Lower leg skin (tissue), 3 donors: ENCODE measurements at regions not wholly inside any gene's neighbourhood (a gene's known extent, or its start where the extent isn't known, plus 50 kb on each side); places are given as distances from the start of the nearest gene placed in this dataset.

Source experiments
- POLR2A ChIP-seq, 2 donors: fragments of 450-650 bp; IDR thresholded peaks; one replicate each; pipeline ENCODE4 v1.6.1; 2016 to 2017; ENCODE audit warnings: antibody characterized with exemption in 2 of 2, mild to moderate bottlenecking in 1 of 2, moderate library complexity in 1 of 2
- TF ChIP-seq, protein P1 (sequence below), 3 donors: fragments of 450-650 bp; IDR thresholded peaks; one replicate each; pipeline ENCODE4 v1.5.1; 2016; ENCODE audit warnings: antibody characterized with exemption in 3 of 3, mild to moderate bottlenecking in 3 of 3, moderate library complexity in 2 of 3

GRCh38 chr17:31752584-31752983 lies 106.5 kb downstream of the COPRS start:
- TF ChIP-seq, protein P1, sequence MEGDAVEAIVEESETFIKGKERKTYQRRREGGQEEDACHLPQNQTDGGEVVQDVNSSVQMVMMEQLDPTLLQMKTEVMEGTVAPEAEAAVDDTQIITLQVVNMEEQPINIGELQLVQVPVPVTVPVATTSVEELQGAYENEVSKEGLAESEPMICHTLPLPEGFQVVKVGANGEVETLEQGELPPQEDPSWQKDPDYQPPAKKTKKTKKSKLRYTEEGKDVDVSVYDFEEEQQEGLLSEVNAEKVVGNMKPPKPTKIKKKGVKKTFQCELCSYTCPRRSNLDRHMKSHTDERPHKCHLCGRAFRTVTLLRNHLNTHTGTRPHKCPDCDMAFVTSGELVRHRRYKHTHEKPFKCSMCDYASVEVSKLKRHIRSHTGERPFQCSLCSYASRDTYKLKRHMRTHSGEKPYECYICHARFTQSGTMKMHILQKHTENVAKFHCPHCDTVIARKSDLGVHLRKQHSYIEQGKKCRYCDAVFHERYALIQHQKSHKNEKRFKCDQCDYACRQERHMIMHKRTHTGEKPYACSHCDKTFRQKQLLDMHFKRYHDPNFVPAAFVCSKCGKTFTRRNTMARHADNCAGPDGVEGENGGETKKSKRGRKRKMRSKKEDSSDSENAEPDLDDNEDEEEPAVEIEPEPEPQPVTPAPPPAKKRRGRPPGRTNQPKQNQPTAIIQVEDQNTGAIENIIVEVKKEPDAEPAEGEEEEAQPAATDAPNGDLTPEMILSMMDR (IDR thresholded peaks at IDR 0.05) = no peak
- TF ChIP-seq POLR2A (IDR thresholded peaks at IDR 0.05) = no peak
